Astrocyte (in vitro differentiated cells and primary cell): ENCODE measurements at regions not wholly inside any gene's neighbourhood (a gene's known extent, or its start where the extent isn't known, plus 50 kb on each side); places are given as distances from the start of the nearest gene placed in this dataset.

Experiments
- EZH2 ChIP-seq: IDR thresholded peaks from 2 replicates; pipeline ENCODE4 v1.6.1; 2012; ENCODE audit warnings: mild to moderate bottlenecking, low read length, inconsistent platforms; ENCODE audit not compliant: insufficient read depth
- TF ChIP-seq, protein P1 (sequence below): IDR thresholded peaks from 2 replicates; pipeline ENCODE4 v1.5.1; 2011; ENCODE audit warnings: low read depth, mild to moderate bottlenecking, inconsistent platforms, low read length, moderate library complexity; ENCODE audit not compliant: insufficient read depth

DNA sequence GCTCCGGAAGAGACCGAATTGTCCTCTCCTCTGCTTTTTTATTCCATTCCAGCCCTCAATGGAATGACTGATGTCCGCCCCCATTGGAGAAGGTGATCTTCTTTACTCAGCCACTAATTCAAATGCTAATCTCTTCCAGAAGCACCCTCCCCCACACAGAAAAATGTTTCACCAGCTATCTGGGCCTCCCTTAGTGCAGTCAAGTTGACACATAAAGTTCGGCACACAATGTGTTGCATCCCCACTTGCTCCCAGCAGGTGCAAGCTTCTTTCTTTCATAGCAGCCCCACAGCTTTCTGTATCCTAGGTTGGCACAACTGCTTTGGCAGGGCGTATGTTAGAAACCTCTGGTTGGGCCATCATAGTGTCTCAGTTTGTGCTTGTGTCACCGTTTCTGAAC, 73.3 kb upstream of the TLR3 start:
- TF ChIP-seq, protein P1, sequence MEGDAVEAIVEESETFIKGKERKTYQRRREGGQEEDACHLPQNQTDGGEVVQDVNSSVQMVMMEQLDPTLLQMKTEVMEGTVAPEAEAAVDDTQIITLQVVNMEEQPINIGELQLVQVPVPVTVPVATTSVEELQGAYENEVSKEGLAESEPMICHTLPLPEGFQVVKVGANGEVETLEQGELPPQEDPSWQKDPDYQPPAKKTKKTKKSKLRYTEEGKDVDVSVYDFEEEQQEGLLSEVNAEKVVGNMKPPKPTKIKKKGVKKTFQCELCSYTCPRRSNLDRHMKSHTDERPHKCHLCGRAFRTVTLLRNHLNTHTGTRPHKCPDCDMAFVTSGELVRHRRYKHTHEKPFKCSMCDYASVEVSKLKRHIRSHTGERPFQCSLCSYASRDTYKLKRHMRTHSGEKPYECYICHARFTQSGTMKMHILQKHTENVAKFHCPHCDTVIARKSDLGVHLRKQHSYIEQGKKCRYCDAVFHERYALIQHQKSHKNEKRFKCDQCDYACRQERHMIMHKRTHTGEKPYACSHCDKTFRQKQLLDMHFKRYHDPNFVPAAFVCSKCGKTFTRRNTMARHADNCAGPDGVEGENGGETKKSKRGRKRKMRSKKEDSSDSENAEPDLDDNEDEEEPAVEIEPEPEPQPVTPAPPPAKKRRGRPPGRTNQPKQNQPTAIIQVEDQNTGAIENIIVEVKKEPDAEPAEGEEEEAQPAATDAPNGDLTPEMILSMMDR, result no peak
- no peak for TF ChIP-seq EZH2
